Type B pancreatic cell (in vitro differentiated cells): ENCODE measurements at regions not wholly inside any gene's neighbourhood (a gene's known extent, or its start where the extent isn't known, plus 50 kb on each side); places are given as distances from the start of the nearest gene placed in this dataset.

Source experiments
- DNase-seq: peaks from one replicate; pipeline ENCODE4 v3.0.0; 2021; ENCODE audit warnings: mixed read lengths; ENCODE audit not compliant: unreplicated experiment; ENCODE audit errors: extremely low spot score
- H3K27ac Mint-ChIP-seq: 2 replicates; pipeline ENCODE4 v1.8.0; 2021; ENCODE audit warnings: mild to moderate bottlenecking, mixed read lengths
- H3K27me3 Mint-ChIP-seq: 2 replicates; pipeline ENCODE4 v1.8.0; 2021; ENCODE audit warnings: mixed read lengths
- H3K36me3 Mint-ChIP-seq: 2 replicates; pipeline ENCODE4 v1.8.0; 2021; ENCODE audit warnings: mixed read lengths
- H3K4me1 Mint-ChIP-seq: one replicate; pipeline ENCODE4 v1.8.0; 2021; ENCODE audit warnings: mixed read lengths; ENCODE audit not compliant: unreplicated experiment
- H3K4me3 Mint-ChIP-seq: 2 replicates; pipeline ENCODE4 v1.8.0; 2021; ENCODE audit warnings: mild to moderate bottlenecking, mixed read lengths
- H3K9me3 Mint-ChIP-seq: 2 replicates; pipeline ENCODE4 v1.8.0; 2021; ENCODE audit warnings: mixed read lengths
- CTCF ChIP-seq: fragments of 200-600 bp; sonication (generic); conservative IDR thresholded peaks from 2 replicates; pipeline ENCODE4 v1.5.0; 2021; ENCODE audit warnings: antibody characterized with exemption, mild to moderate bottlenecking

DNA sequence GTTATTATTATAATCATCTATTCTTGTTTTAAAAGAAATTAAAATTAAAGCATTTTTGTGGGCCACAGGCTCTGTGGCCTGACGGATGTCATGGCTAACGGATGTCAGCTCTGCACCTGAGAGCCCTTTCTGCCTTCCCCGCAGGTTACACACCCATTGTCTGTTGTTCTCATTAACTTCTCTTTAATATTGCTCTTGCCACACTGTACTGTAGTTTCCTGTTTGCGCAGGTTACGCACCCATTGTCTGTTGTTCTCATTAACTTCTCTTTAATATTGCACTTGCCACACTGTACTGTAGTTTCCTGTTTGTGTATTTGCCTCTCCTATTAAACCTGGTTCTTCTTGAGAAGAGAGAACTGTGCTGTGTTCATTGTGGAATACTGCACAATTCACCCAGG, 294.4 kb upstream of the PLXNA2 start:
- H3K36me3 Mint-ChIP-seq, result no peaks in the 10 kb centered on the region
- H3K4me3 Mint-ChIP-seq, result no peak overlapping the region
- no peak for TF ChIP-seq CTCF
- peaks cover 33% of the 10 kb centered on the region for H3K4me1 Mint-ChIP-seq
- no peak for DNase-seq
- H3K27ac Mint-ChIP-seq, result no peak overlapping the region
- peaks cover 5% of the 10 kb centered on the region for H3K9me3 Mint-ChIP-seq
- no peaks in the 10 kb centered on the region for H3K27me3 Mint-ChIP-seq

DNA sequence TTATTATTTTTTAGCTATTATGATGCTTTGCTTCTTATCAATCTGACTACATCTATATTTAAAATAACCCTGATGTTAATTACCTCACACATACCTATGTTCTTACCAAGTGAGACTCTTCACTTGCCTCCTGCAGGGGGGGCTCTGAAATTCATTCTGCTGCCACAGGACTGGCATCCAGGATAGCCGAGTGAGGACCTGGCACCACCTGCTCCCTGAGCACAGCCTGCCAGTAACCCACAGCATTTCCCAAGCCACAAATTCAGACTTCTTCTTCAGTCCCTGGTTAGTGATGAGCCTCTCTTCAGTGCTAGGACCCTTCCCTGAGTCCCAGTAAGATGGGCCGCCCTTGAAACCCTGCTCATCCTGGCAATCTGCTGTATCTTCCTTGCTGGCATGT, 296.5 kb upstream of the PLXNA2 start:
- H3K36me3 Mint-ChIP-seq, result no peaks in the 10 kb centered on the region
- no peak for TF ChIP-seq CTCF
- H3K4me1 Mint-ChIP-seq, result peaks cover 20% of the 10 kb centered on the region
- peaks cover 5% of the 10 kb centered on the region for H3K9me3 Mint-ChIP-seq
- DNase-seq, result no peak
- no peak overlapping the region for H3K4me3 Mint-ChIP-seq
- H3K27me3 Mint-ChIP-seq, result no peaks in the 10 kb centered on the region
- H3K27ac Mint-ChIP-seq, result no peak overlapping the region

DNA sequence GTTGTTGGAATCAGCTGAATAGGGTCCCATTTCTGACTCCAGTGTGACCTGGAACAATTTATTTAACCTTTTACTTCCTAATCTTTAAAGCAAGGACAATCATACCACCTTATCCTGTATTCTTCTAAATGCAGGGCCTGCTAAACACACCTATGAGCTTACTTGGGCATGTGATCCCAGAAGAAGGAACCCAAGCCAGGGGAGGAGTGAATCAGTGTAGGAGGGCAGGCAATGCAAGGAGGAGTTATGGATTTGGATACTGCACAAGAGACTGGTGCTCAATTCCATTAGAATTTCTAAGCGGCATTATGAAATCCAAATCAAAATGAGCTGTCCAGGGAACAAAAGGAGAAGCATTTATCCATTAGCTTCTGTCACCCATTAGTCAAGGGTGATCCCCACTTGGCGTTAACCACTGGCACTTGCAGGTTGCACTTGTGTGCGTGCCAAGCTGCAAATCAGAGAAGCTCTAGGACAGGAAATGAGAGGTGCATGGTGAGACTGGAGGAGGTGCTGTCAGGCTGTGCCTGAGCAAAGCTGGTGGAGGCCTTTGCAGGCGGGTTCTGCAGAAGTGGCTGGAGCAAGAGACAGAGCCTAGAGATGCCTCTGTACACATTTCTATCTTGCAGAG, 297.2 kb upstream of the PLXNA2 start:
- Mint-ChIP-seq H3K27ac (no peak overlapping the region), H3K27me3 (no peaks in the 10 kb centered on the region), H3K4me1 (peaks cover 19% of the 10 kb centered on the region), H3K4me3 (no peak overlapping the region), H3K36me3 (no peaks in the 10 kb centered on the region), H3K9me3 (peaks cover 5% of the 10 kb centered on the region)
- no peak for DNase-seq
- no peak for TF ChIP-seq CTCF

- H3K4me3 Mint-ChIP-seq, result no peak overlapping the region
- H3K9me3 Mint-ChIP-seq, result peaks cover 5% of the 10 kb centered on the region
- peaks cover 6% of the 10 kb centered on the region for H3K27me3 Mint-ChIP-seq
- no peaks in the 10 kb centered on the region for H3K36me3 Mint-ChIP-seq
- TF ChIP-seq CTCF, result no peak
- H3K4me1 Mint-ChIP-seq, result peaks cover 15% of the 10 kb centered on the region
- H3K27ac Mint-ChIP-seq, result no peak overlapping the region
- no peak for DNase-seq
Measured at GRCh38 chr1:208542309-208542708, 298.1 kb upstream of the PLXNA2 start.

DNA sequence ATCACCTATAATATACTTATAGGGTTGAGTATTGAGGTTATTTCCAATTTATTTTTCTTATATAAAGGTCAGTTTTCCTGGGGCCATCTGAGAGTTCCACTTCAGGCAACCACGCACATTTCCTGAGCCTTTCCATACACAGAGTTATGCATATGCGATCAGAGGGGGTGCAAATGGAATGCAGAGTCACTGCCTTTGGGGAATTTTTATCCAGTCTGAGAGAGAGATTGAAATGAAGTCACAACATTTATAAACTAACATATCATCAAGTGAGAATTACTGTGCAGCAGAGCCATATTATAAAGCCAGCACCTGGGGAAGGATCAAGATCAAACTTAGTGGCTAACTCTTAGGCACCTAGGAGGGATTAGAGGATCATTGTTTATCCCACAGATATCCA, 299.9 kb upstream of the PLXNA2 start:
- H3K4me1 Mint-ChIP-seq, result peaks cover 4% of the 10 kb centered on the region
- no peak overlapping the region for H3K27ac Mint-ChIP-seq
- H3K9me3 Mint-ChIP-seq, result peaks cover 5% of the 10 kb centered on the region
- no peak for DNase-seq
- H3K4me3 Mint-ChIP-seq, result no peak overlapping the region
- no peaks in the 10 kb centered on the region for H3K36me3 Mint-ChIP-seq
- TF ChIP-seq CTCF, result no peak
- H3K27me3 Mint-ChIP-seq, result peaks cover 6% of the 10 kb centered on the region

GRCh38 chr1:208544794-208545193, 300.6 kb upstream of the PLXNA2 start:
- TF ChIP-seq CTCF, result no peak
- peaks cover 4% of the 10 kb centered on the region for H3K4me1 Mint-ChIP-seq
- H3K27me3 Mint-ChIP-seq, result peaks cover 6% of the 10 kb centered on the region
- H3K4me3 Mint-ChIP-seq, result no peak overlapping the region
- peaks cover 5% of the 10 kb centered on the region for H3K9me3 Mint-ChIP-seq
- no peaks in the 10 kb centered on the region for H3K36me3 Mint-ChIP-seq
- no peak for DNase-seq
- H3K27ac Mint-ChIP-seq, result no peak overlapping the region
